ENCODE measurements at regions not wholly inside any gene's neighbourhood (a gene's known extent, or its start where the extent isn't known, plus 50 kb on each side); places are given as distances from the start of the nearest gene placed in this dataset.

DNA sequence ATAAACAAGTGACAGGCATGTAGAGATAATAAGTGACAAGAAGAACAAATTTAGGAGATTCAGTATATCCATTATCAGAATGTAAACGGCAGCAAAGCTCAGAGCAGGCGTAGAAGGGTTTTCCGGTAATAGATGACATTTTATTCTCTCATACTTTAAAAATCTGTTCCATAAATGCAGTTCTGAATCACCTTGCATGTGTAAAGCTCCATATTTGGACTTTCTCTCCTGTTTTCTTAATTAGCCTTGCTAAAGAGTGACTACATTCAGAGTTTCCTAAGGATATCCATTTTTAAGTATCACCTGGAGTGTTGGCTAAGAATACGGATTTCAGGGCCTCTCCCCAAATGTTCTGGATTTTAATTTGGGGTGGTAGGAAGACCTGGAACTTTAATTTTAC is 122.0 kb downstream of the SPP2 start:
- no peak for TF ChIP-seq EP300 (IDR thresholded peaks at IDR 0.05; ENCODE audit: low read depth)
- TF ChIP-seq, protein P1, sequence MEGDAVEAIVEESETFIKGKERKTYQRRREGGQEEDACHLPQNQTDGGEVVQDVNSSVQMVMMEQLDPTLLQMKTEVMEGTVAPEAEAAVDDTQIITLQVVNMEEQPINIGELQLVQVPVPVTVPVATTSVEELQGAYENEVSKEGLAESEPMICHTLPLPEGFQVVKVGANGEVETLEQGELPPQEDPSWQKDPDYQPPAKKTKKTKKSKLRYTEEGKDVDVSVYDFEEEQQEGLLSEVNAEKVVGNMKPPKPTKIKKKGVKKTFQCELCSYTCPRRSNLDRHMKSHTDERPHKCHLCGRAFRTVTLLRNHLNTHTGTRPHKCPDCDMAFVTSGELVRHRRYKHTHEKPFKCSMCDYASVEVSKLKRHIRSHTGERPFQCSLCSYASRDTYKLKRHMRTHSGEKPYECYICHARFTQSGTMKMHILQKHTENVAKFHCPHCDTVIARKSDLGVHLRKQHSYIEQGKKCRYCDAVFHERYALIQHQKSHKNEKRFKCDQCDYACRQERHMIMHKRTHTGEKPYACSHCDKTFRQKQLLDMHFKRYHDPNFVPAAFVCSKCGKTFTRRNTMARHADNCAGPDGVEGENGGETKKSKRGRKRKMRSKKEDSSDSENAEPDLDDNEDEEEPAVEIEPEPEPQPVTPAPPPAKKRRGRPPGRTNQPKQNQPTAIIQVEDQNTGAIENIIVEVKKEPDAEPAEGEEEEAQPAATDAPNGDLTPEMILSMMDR (IDR thresholded peaks at IDR 0.05) = no peak

All from transverse colon (tissue), 3 donors.